Prostate gland (tissue), 2 donors: ENCODE measurements at regions not wholly inside any gene's neighbourhood (a gene's known extent, or its start where the extent isn't known, plus 50 kb on each side); places are given as distances from the start of the nearest gene placed in this dataset.

ENCODE experiments used
- POLR2AphosphoS5 ChIP-seq: sonication (generic); formaldehyde crosslinking; IDR thresholded peaks from one replicate; pipeline ENCODE4 v1.6.1; 2017; ENCODE audit warnings: antibody characterized with exemption
- TF ChIP-seq, protein P1 (sequence below), 4 experiments: fragments of 200-600 bp in 2 of 4; fragments of 450-650 bp in 2 of 4; sonication (generic) in 2 of 4; IDR thresholded peaks; 1 replicate in 3 of 4; 2 replicates in 1 of 4; pipeline ENCODE4 v1.5.1; 2016 to 2019; ENCODE audit warnings: antibody characterized with exemption in 4 of 4, mild to moderate bottlenecking in 2 of 4, moderate library complexity in 2 of 4

GRCh38 chr5:93158841-93159240 is 422.2 kb downstream of the NR2F1-AS1 start:
- TF ChIP-seq, protein P1, sequence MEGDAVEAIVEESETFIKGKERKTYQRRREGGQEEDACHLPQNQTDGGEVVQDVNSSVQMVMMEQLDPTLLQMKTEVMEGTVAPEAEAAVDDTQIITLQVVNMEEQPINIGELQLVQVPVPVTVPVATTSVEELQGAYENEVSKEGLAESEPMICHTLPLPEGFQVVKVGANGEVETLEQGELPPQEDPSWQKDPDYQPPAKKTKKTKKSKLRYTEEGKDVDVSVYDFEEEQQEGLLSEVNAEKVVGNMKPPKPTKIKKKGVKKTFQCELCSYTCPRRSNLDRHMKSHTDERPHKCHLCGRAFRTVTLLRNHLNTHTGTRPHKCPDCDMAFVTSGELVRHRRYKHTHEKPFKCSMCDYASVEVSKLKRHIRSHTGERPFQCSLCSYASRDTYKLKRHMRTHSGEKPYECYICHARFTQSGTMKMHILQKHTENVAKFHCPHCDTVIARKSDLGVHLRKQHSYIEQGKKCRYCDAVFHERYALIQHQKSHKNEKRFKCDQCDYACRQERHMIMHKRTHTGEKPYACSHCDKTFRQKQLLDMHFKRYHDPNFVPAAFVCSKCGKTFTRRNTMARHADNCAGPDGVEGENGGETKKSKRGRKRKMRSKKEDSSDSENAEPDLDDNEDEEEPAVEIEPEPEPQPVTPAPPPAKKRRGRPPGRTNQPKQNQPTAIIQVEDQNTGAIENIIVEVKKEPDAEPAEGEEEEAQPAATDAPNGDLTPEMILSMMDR (IDR thresholded peaks at IDR 0.05) = no peak
- no peak for TF ChIP-seq POLR2AphosphoS5
